ENCODE measurements at regions not wholly inside any gene's neighbourhood (a gene's known extent, or its start where the extent isn't known, plus 50 kb on each side); places are given as distances from the start of the nearest gene placed in this dataset.

DNA sequence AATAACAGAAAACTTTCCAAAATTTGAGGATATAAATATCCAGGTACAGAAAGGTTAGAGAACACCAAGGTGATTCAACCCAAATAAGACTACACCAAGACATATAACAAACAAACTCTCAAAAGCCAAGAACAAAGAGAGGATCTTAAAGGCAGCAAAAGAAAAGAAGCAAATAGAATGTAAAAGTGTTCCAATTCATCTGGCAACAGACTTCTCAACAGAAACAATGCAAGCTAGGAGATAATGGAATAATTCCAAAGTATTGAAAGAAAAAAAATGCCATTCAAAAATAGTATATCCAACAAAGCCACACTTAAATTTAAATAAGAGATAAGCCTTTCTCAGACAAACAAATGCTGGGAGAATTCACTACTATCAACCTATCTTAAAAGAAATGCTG lies 153.0 kb upstream of the FAT3 start:
- Histone ChIP-seq H3K4me1 (no peaks in the 10 kb centered on the region), H3K27me3 (ENCODE audit: insufficient read depth in 3 of 3, low read length in 2 of 3) (no peaks in the 10 kb centered on the region), H3K4me3 (no peak overlapping the region), H3K36me3 (ENCODE audit: insufficient read depth in 1 of 2, low read depth in 1 of 2) (no peaks in the 10 kb centered on the region), H3K27ac (no peak overlapping the region), H3K9me3 (no peaks in the 10 kb centered on the region)
- ATAC-seq (no peak), DNase-seq (no peak)
- intact Hi-C loops (cut with DNase I) = no loop called here
- TF ChIP-seq, protein P1, sequence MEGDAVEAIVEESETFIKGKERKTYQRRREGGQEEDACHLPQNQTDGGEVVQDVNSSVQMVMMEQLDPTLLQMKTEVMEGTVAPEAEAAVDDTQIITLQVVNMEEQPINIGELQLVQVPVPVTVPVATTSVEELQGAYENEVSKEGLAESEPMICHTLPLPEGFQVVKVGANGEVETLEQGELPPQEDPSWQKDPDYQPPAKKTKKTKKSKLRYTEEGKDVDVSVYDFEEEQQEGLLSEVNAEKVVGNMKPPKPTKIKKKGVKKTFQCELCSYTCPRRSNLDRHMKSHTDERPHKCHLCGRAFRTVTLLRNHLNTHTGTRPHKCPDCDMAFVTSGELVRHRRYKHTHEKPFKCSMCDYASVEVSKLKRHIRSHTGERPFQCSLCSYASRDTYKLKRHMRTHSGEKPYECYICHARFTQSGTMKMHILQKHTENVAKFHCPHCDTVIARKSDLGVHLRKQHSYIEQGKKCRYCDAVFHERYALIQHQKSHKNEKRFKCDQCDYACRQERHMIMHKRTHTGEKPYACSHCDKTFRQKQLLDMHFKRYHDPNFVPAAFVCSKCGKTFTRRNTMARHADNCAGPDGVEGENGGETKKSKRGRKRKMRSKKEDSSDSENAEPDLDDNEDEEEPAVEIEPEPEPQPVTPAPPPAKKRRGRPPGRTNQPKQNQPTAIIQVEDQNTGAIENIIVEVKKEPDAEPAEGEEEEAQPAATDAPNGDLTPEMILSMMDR (IDR thresholded peaks at IDR 0.05) = no peak

DNA sequence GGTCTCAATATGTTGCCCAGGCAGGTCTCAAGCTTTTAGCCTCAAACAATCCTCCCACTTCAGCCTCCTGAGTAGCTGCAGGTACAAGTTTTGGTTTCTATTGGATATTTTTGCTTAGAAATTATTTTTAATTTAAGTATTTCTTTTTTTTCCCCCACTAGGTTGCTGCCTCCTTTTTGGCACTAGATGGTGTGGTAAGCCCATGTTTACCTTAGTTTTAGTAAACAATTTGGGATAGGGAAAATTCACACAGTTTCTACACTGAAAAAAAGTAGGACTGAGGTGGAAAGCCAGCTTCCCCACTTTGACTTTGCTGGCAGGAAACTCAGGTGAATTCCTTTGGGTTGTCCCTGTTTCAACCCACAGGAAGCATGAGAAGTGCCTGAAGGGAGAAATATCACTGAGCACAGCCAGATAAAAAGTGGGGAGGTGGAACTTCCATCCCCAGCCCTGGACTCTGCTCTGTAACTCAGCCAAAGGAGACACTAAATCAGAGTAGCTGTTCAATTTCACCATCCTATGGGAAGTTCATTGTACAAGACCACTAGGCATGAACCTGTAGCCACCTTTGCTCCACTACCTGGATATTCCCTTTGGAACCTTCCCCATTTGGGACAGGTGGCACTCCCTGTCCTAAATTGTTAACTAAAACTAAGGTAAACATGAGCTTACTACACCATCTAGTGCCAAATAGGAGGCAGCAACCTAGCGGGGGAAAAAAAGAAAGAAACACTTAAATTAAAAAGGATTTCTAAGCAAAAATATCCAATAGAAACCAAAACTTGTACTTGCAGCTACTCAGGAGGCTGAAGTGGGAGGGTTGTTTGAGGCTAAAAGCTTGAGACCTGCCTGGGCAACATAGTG lies 154.4 kb upstream of the FAT3 start:
- TF ChIP-seq, protein P1 (IDR thresholded peaks at IDR 0.05) = no peak
- Histone ChIP-seq H3K9me3 (no peaks in the 10 kb centered on the region), H3K27me3 (ENCODE audit: insufficient read depth in 3 of 3, low read length in 2 of 3) (no peaks in the 10 kb centered on the region), H3K27ac (no peak overlapping the region), H3K4me3 (no peak overlapping the region), H3K4me1 (no peaks in the 10 kb centered on the region), H3K36me3 (ENCODE audit: insufficient read depth in 1 of 2, low read depth in 1 of 2) (no peaks in the 10 kb centered on the region)
- ATAC-seq (no peak), DNase-seq (no peak)
- WGBS, 3 donors = 92 to 100% (median 93%) methylated on average over 1 of the region's 1 CpG
- intact Hi-C loops (cut with DNase I) = no loop called here

DNA sequence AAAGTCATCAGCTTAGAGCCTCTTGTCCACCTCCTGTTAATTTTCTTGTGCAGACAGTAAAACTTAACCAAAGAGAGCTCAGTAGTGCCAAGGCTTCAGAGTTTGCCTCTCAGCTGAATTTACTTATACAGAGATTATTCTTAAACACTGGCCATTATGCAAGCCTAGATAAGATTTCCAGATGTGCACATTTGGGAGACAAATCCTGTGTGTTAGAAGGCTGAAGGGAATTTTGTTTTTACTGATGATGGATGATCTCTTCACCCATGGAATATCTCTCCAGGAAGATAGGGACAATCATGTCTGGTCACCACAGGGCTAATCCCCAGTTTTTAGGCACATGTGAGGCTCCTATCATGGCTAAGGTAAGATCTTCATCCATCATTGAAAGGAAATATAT lies 157.6 kb upstream of the FAT3 start:
- intact Hi-C loops (cut with DNase I) = no loop called here
- Histone ChIP-seq H3K4me1 (no peaks in the 10 kb centered on the region), H3K27ac (no peak overlapping the region), H3K4me3 (no peak overlapping the region), H3K9me3 (no peaks in the 10 kb centered on the region), H3K27me3 (ENCODE audit: insufficient read depth in 3 of 3, low read length in 2 of 3) (no peaks in the 10 kb centered on the region), H3K36me3 (ENCODE audit: insufficient read depth in 1 of 2, low read depth in 1 of 2) (no peaks in the 10 kb centered on the region)
- TF ChIP-seq, protein P1 (IDR thresholded peaks at IDR 0.05) = no peak
- DNase-seq (no peak), ATAC-seq (no peak)

DNA sequence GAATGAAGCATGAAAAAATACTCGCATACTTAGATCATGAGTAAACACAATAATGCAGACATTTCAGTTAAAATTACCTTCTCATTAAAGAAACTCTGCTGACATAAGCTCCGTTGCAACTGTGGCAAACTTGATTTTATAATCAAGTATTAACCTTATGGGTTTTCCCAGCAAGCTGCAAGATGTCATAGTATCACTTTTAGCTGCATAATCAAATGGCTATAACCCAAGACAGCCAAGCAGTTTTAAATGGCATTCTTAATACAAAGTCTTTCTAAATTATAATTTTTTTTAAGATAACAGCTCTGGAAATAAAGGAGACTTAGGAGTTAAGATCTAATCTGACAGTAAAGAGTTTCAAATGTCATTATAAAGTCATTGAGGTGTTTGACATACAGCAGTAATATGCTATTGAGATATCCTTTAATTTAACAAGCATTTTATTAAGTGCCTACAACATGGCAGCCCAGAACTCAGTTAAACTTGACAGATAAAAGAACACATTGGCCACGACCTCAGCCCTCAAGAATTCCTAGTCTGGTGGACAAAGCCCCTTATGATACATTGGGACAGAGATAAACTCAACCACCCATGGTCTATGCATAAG lies 163.1 kb upstream of the FAT3 start:
- ATAC-seq (no peak), DNase-seq (no peak)
- no peaks in the 10 kb centered on the region for H3K4me1 ChIP-seq
- H3K27ac ChIP-seq = no peak overlapping the region
- intact Hi-C loops (cut with DNase I) = no loop called here
- TF ChIP-seq, protein P1 (IDR thresholded peaks at IDR 0.05) = no peak
- no peaks in the 10 kb centered on the region for H3K36me3 ChIP-seq (ENCODE audit: insufficient read depth in 1 of 2, low read depth in 1 of 2)
- 41 to 51% (median 43%) methylated on average over 3 of the region's 3 CpGs for whole genome bisulfite sequencing, 3 donors
- H3K27me3 ChIP-seq (ENCODE audit: insufficient read depth in 3 of 3, low read length in 2 of 3) = no peaks in the 10 kb centered on the region
- H3K9me3 ChIP-seq = no peaks in the 10 kb centered on the region
- no peak overlapping the region for H3K4me3 ChIP-seq

All from psoas muscle (tissue), 7 donors.